Fibroblast of mammary gland (primary cell): ENCODE measurements at regions not wholly inside any gene's neighbourhood (a gene's known extent, or its start where the extent isn't known, plus 50 kb on each side); places are given as distances from the start of the nearest gene placed in this dataset.
"Not testable (repeated sequence)": the region's sequence is repeated elsewhere in the genome, so short reads cannot be mapped to it uniquely, and the experiment has no call there.

Source experiments
- DNase-seq: peaks from one replicate; pipeline ENCODE4 v3.0.0-alpha.2; 2010; ENCODE audit warnings: low read depth
- H3K4me3 ChIP-seq: 2 replicates; pipeline ENCODE4 v1.5.1; 2011; ENCODE audit warnings: low read depth, mild to moderate bottlenecking, low read length, moderate library complexity; ENCODE audit not compliant: control insufficient read depth
- TF ChIP-seq, protein P1 (sequence below): conservative IDR thresholded peaks from 2 replicates; pipeline ENCODE4 v1.5.1; 2011; ENCODE audit warnings: low read depth, low read length, inconsistent platforms; ENCODE audit not compliant: control insufficient read depth, insufficient read depth

DNA sequence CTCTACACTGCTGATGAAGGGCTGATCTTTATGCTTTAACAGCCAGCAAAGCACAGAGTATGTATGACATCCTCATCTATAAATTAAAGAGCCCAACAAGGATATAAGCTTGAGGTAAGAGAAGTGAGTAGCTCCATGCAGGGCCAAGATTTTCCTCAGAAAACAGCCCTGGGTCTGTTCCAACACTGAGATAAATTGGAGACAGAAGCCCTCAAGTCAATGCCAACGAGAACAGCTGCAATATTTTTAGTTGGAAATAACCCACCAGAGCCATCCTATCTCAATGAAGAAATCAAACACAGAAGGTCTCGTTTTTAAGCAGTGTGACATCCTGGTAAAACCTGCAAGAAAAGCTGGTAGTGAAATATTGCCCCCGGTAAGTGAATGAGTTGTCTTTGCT is 297.0 kb upstream of the AUTS2 start:
- H3K4me3 ChIP-seq = no peak overlapping the region
- no peak for DNase-seq
- TF ChIP-seq, protein P1, sequence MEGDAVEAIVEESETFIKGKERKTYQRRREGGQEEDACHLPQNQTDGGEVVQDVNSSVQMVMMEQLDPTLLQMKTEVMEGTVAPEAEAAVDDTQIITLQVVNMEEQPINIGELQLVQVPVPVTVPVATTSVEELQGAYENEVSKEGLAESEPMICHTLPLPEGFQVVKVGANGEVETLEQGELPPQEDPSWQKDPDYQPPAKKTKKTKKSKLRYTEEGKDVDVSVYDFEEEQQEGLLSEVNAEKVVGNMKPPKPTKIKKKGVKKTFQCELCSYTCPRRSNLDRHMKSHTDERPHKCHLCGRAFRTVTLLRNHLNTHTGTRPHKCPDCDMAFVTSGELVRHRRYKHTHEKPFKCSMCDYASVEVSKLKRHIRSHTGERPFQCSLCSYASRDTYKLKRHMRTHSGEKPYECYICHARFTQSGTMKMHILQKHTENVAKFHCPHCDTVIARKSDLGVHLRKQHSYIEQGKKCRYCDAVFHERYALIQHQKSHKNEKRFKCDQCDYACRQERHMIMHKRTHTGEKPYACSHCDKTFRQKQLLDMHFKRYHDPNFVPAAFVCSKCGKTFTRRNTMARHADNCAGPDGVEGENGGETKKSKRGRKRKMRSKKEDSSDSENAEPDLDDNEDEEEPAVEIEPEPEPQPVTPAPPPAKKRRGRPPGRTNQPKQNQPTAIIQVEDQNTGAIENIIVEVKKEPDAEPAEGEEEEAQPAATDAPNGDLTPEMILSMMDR = no peak

DNA sequence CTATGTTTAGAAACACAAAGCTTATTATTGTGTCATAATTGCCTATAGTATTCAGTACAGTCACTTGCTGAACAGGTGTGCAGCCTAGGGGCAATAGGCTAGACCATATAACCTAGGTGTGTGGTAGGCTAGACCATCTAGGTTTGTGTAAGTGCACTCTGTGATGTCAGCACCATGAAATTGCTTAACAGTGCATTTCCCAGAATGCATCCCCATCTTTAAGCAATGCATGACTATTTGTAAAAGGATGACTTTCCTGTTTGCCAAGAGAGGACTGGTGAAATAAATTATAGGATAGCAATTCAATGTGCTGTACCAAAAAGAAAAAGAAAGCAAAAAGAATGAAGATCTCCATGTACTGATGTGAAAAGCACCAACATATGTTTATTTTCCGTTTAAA is 288.7 kb upstream of the AUTS2 start:
- TF ChIP-seq, protein P1 = no peak
- DNase-seq = peak; percentile 17

DNA sequence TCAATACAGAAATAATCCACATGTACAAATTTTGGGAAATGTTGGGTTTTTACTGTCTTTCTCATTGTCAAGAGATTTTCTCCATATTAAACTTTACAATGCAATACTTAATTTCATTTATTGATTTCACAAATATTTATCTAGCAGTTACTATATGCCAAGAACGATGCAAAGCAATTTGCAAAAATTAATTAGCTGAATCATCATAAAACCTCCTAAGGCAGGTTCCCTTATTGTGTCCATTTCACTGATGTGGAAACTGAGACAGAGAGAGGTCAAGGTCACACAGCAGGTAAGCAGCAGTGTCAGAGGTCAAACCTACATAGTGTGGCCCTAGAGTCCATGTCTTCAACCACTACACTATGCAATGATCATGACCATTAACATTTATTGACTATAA is 286.8 kb upstream of the AUTS2 start:
- DNase-seq = no peak
- TF ChIP-seq, protein P1 = no peak
- H3K4me3 ChIP-seq = no peak overlapping the region

More for the DNA sequence above, 288.7 kb upstream of the AUTS2 start:
- no peak overlapping the region for H3K4me3 ChIP-seq

DNA sequence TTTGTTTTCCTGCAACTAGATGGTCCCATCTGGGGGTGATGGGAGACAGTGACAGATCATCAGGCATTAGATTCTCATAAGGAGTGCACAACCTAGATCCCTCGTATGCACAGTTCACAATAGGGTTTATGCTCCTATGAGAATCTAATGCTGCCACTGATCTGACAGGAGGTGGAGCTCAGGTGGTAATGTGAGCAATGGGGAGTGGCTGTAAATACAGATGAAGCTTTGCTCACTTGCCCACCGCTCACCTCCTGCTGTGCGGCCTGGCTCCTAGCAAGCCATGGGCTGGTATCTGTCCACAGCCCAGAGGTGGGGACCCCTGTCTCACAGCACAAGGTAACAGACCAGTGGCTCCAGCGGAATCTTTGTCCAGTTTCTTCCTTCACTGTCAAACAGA is 284.4 kb upstream of the AUTS2 start:
- H3K4me3 ChIP-seq, DNase-seq: not testable (repeated sequence)

DNA sequence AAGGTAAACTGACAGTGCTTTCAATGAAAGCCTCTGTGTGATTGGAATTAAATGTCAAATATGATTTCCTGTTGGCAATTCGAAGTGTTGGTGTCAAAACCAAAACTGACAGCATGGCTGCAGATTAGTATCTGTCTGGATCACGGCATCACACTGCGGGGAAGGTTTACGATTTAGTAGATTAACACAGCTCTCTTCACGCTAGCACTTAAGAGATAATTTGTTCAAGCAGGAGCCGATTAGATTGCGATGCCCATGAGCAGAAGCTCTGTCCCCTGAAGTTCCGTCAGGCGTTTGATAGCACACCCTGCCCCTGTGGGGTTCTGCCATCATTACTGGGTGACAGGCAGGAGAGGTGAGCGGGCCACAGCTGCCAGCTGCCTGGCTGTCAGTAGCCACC is 279.5 kb upstream of the AUTS2 start:
- H3K4me3 ChIP-seq = no peak overlapping the region
- DNase-seq = no peak
- TF ChIP-seq, protein P1 = no peak

DNA sequence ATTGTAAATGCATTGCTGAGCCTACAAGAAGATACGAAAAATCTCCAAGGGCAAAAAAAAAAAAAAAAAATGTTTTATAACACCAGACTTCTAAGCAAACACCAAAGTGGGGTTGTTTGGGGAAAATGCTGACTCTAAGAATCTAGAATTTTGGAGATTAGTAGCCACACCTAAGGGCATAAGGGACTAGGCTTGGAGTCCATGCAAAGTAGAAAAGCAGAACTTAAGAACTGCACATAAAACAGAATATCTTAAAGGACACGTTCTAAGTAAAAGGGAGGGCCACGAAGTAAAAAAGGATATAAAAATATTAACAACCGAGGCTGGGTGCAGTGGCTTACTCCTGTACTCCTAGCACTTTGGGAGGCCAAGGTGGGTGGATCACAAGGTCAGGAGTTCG is 269.8 kb upstream of the AUTS2 start:
- no peak overlapping the region for H3K4me3 ChIP-seq
- no peak for DNase-seq
- TF ChIP-seq, protein P1 = no peak

DNA sequence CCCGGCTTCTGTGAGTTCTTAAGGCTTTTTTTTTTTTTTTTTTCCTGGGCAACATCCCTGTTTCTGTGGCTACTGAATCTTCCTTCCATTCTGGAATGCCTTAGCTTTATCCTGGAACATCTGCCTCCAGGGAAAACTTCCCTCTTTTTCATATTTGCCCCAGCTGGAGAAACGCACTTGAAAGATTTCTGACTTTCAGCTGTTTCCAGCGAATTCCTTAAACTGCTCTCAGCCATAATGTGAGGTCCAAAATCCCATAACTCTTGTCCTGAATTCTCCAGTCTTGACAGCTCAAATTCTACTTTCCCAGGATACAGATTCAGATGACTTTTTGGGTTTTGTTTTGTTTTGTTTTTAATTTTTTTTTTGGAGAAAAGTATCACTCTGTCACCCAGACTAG is 263.6 kb upstream of the AUTS2 start:
- TF ChIP-seq, protein P1 = no peak
- no peak overlapping the region for H3K4me3 ChIP-seq
- DNase-seq = no peak
